HG02678 (cell line): ENCODE measurements at regions not wholly inside any gene's neighbourhood (a gene's known extent, or its start where the extent isn't known, plus 50 kb on each side); places are given as distances from the start of the nearest gene placed in this dataset.
"Not testable (repeated sequence)": the region's sequence is repeated elsewhere in the genome, so short reads cannot be mapped to it uniquely, and the experiment has no call there.

Experiments
- ATAC-seq: cut with Tn5 transposase; IDR thresholded peaks from one replicate; pipeline ENCODE4 v1.9.1; 2021; ENCODE audit warnings: mild to moderate bottlenecking, moderate library complexity; ENCODE audit not compliant: unreplicated experiment

DNA sequence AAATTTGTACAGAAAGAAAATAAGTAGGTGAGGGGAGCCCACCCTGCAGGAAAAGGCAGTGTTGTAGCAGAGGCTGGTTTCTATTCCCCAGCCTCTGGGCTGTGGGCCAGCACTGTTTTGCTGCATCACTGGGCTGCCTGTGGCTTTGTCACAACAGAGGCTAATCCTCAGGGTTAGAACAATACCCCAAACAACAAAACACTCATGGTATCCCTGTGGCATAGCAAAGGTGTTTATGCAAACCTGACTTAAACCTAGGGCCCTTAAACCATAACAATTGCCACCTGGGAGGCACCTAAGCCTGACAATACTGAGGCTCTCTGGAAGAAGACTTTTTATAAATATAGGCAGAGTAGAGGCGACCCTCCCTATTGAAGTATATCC is 314.7 kb downstream of the OLFM4 start:
- ATAC-seq = no peak

DNA sequence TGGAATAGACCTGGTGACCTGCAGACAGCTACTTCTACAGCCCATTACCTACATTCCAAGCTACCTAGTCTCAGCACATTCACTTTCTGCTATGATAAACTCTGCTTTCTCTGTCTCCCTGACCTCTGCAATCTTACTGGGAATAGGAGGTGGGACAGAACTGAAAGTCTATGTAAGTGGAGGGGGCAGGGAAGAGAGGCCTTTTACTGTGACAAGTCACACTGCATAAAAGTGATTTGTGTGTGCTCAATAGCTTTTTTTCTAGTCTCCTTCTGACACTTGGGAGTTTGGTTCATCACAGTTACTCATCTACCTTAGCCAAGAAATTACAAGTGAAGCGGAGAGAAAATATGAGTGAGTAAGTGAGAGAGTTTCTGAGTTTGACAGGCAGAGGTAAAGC is 322.4 kb downstream of the OLFM4 start:
- ATAC-seq = no peak

DNA sequence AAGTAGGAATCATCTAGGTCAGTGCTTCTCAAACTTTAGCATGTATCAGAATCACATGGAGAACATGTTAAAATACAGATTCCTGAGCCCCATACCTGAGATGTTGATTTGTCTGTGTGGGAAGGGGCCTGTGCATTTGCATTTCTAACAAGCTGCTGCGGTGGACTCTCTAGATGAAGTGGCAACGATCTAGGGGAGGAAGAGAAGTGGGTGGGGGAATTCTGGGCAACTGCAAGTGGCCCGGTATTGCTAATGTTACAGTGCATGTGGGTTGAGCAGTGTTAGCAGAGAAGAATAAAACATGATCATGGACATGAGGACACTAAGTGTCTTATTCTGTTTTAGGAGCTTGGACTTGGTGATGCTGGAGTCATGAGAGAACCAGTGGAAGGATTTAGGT is 329.0 kb downstream of the OLFM4 start:
- ATAC-seq = peak; percentile 68

DNA sequence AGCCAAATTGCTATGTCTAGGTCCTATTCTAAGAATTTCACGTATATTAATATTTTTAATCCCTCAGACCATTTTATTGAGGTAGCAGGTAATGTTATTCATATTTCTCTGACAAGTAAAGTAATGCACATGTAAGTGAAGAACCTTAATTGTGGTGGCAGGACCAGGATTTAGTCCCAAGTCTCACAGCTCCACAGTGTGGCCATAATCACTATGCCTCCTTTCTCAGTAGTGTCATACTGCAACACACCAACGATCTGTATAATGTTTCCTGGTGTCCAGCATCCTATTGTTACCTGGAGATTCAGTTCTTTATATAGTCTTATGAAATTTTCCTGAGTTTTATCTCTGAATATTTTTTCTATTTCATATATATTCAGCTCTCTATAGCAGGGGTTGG is 340.3 kb downstream of the OLFM4 start:
- no peak for ATAC-seq

DNA sequence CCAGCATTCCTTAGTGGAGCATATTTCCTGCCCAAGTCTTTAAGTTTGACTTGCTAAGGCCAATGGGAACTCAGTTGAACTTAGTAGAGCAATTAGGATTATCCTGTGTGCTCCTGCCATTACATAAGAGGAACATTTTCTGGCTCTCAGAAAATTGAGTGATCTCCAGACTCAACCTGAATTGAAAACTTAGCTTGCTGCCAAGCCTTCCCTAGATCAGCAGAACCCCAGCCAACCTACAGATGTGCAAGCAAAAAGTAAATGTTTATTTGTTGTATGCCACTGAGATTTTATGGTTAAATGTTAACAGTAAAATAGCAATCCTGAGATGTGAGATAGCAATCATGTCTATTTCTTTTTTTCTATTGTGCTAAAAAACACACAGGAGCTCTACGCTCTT is 350.9 kb downstream of the OLFM4 start:
- ATAC-seq = no peak

DNA sequence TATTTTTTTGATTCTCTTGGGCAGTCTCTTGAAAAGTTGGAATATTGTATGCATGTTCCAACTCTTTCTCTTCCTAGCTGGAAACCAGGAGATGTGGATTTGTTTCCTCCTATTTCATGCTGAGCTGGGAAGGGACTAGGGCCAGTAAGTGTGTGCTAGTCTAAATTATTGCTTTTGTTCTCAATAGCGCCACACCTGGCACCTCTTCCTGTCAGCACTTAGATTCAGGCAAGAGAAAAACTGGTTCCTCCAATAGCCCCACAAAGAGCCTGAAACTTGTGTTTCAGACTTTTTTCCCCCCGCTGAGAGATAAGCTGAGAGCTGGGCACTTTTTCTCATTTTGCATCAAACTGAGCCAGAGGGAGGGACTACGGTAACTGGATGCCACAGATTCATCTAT is 353.4 kb downstream of the OLFM4 start:
- no peak for ATAC-seq

DNA sequence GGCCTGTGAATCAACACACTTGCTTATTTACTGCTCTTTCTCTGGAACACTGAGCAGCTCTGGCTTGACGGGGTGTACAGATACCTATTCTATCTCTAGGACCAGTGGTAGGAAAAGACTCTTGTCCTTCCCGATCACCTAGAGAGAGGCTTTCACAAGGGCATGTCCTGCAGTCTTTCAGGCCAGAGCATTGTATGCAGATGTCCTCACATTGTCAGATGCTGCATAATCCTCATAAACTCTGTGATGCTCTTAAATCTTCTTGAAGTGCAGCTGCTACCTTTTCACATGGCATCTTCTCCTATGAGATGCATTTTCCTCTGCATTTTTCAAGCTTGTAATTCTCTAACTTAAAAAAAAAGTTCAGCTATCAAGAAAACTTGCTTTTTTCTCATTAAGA is 369.4 kb downstream of the OLFM4 start:
- ATAC-seq = no peak

DNA sequence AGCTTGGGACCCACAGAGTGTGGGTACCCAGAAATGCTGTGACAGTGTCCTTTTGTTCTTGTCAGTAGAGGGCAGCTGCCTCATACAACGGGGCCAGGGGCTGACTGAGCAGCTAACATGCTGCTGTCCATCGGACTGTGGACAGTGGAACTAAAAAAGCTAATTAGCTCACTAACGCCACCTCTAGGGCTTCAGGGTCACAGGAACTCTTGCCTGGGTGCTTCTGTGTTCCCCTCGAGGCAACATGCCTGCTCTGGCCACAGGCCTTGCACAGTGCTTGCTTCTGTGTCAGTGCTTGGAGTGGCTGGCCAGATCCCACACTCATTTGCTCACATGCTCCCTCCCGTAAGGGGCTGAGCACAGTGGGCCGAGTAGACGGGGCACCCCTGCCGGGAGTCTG is 377.0 kb downstream of the OLFM4 start:
- no peak for ATAC-seq

DNA sequence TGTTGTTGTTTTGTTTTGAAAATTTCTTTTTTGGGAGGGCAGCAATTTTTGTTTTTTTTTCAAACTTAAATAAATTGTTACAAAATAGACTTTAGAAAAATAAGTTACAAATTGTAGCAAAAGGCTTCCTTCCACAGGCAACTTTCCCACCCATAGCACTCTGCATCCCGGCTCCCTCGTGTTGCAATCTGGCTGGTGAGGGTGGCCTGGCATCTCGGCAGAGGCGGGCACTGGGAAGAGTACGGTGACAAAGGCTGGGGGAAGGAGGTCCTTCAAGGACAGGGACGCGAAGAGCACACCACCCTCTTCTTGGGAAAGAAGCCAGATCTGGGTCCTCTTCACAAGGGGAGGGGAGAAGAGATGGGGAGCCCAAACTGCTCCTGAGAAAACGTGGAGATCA is 379.7 kb downstream of the OLFM4 start:
- no peak for ATAC-seq

DNA sequence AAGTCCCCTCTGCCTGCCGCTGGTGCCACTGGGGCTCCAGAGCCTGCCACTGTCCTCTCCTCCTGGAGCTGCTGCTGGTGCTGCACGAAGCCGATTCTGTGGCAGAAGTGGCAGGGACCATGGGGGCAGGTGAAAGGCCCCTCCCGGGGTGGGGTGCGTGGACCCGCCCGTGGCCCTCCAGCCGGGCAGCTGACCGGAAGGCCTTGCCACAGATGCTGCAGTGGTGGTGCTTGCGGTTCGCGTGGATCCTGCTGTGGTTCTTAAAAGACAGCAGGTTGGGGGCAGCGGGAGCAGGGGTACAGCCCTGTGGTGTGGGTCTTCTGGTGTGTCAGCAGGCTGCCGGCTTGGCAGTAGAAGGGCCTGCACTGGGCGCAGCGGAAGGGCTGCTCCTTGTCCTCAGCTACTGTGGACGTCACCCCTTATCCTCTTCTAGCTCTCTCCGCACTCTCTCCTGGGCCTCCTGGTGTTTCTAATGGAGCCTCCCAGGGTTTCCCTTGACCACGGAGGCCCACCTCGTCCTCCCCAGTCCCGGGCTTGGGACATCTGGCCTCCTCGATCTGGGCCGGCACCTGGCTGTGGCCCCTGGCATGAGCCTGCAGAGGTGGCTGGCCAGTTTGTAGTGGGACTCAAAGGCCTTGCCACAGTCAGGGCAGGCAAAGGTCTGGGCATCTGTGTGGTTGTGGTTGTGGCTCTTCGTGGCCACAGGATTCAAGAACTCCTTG is 380.4 kb downstream of the OLFM4 start:
- no peak for ATAC-seq

DNA sequence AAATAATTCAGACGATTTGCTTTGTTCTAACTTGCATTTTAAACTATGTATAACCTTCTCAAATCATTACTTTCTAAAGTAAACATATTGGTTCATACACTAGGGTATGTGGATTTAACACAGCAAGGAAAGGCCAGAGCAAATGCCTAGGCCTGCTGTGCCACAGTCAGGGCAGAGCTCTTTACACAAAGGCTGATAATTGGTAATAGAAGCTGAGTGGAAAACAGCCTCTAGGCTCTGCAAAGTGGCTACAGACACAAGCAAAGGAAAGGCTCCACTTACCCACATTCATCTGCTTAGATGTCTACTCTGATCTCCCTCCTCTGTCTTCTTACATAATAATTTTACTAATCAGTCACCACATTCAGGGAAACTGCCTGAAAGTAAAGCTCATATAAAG is 382.9 kb downstream of the OLFM4 start:
- no peak for ATAC-seq

DNA sequence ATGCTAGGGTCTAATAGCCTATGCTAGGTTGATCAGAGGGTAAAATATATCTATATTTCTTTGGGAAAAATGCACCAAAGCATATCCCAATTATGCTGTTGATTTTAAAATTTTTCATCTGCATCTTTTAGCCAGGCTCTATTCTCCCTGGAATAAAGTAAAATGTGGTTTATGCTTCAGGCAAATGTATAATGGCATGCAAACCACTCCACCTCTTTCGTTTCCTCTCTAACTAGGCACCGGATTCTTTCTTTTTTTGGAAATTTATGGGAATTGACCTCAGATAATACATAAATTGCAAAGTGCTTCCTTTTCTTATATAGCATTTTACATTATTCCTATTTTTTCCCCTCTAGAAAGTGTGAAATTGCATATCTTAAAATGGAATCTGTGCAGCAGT is 386.5 kb downstream of the OLFM4 start:
- no peak for ATAC-seq

DNA sequence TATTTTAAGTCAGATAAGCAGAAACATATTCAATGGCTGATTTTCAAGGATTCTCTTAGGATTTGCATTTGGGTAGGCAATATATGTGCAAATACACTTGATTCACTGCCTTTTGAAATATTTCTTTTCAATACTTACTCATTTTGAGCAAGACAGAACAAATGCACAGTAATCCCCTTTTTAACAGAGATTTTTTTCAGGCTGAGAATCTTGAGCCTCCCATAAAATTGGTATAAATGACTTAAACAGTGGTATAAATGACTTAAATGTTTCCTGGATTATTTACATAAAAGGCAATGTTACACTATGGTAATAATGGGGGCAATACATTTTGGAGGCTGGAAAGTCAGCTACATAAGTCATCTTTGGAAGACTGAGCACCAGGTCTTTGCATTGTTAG is 389.0 kb downstream of the OLFM4 start:
- ATAC-seq = no peak

DNA sequence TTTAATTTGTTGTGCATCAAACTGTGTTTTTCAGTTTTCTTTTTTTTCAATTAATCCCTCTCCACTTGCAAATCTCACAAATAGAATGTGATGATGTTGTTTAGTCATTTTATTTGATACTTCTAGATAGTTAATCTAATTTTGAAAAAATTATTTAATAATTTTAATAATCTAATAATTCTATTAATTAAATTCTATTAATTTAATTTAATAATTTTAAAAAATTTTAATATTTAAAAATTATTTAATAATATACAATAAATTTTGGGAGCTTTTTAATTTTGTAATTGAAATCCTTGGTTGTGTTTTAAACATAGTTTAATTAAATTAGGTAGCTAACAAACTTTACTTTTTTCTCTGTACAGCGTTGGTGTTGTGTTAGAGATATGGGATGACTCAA is 393.8 kb downstream of the OLFM4 start:
- ATAC-seq = no peak

DNA sequence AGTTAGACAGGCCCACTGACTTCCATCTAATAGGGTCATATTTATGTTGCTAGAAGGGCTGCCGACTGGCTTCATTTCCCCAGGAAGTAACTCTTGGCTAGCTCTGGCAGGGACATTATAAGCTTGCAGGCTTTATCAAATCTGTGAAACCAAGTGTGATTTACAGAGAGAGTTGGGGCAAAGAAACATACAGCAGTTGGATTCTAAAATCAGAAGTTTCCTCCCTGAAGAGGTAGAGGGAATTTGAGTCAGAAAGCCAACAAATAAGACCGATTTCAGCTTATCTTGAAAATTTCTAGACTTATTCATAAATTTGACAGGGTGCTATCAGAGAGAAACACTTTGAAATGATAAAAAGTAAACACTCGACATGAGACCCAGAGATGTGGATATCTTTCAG is 407.8 kb downstream of the OLFM4 start:
- no peak for ATAC-seq

DNA sequence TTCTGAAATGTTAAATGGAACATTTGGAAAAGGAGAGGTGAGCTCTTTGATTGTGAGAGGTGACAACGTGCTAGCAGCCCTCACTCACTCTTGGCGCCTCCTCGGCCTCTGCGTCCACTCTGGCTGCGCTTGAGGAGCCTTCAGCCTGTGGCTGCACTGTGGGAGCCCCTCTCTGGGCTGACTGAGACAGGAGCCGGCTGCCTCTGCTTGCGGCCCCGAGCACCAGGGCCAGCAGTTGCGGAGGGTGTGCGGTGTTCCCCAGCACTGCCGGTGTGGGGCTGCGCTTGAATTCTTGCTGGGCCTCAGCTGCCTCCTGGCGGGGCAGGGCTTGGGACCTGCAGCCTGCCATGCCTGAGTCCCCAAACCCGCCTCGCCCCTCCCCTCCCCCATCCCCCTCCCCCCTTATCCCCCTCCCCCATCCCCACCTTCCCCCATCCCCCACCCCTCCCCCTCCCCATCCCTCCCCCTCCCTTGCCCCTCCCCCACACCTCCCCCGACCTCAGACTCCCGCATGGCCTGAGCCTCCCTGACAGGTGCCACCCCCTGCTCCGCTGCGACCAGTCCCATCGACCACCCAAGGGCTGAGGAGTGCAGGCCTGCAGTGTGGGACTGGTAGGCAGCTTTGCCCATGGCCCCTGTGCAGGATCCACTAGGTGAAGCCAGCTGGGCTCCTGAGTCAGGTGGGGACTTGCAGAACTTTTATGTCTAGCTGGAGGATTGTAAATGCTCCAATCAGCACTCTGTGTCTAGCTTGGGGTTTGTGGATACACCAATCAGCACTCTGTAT is 411.0 kb downstream of the OLFM4 start:
- no peak for ATAC-seq

DNA sequence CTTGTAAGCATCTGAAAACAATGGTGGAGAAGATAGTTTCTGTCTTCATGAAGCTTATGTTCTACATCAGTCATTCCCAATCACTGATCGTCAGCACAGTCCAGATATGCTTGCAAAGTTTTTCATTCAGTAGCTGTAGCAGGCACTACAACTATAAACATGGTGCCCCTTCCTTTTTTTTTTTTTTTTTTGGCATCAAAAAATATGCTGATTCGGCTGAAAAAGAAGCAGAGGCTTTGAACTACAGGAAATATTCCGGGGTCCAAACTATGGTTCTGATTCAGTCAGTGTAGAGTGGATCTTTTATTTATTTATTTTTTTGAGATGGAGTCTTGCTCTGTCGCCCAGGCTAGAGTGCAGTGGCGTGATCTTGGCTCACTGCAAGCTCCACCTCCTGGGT is 414.4 kb downstream of the OLFM4 start:
- no peak for ATAC-seq

DNA sequence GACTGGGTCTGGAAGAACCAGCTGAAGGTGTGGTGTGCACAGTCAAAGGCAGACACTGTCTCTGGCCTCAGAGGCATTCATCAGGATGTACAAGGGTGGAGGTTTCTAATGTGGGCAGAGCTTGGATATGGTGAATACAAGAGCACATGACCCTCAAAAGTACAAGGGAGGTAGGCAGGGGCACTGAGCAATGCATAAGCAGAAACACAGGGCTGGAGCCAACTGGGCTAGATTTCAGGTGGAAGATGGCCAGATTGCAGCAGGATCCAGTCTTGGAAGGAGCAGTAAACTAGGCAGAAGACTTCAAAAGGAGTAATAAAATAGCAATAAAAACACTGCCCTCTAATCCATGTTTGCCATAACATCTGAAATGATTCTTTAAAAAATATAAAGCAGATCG is 417.1 kb downstream of the OLFM4 start:
- ATAC-seq = no peak

DNA sequence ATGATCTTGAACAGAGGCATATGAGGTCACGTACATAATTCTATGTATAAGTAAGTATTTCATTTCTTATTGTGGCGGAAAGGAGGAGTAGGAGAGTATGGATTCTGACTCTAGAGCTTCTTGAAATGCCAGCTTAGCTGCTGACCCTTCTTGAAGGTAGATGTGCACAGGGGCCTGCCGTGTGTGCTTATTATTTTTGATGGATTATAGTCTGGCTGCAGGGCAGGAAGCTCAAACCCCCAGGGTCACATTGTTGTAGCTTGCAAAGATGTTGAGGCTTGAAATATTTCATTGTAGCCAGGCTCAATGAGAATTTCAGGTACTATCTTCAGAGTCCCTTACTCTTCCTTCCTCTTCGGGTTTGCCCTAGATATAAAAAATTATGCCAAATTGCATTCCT is 418.8 kb downstream of the OLFM4 start:
- ATAC-seq = no peak

DNA sequence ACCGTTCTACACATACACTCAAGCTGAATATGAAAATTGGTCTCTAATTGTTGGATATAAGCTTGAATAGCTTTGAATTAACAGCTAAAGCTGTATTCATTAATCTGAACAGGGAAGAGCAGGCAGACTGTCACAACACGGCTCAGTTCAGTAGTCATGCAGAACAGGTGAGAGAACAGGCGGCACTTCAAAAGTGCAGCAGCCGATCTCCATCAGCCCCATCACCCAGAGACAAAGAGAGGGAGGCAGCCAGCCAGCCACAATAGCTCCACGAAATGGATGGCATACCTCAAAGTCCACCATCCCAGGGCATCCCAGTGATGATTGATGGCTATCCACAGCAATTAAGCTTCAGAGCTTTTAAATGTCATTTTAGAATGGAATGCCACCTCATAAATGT is 419.2 kb downstream of the OLFM4 start:
- no peak for ATAC-seq

DNA sequence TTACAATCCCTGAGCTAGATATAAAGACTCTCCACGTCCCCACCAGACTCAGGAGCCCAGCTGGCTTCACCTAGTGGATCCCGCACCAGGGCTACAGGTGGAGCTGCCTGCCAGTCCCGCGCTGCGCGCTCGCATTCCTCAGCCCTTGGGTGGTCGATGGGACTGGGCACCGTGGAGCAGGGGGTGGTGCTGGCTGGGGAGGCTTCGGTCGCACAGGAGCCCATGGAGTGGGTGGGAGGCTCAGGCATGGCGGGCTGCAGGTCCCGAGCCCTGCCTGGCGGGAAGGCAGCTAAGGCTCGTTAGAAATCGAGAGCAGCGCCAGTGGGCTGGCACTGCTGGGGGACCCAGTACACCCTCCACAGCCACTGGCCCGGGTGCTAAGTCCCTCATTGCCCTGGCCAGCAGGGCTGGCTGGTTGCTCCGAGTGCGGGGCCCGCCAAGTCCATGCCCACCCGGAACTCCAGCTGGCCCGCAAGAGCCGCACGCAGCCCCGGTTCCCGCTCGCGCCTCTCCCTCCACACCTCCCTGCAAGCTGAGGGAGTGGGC is 423.7 kb downstream of the OLFM4 start:
- not testable (repeated sequence) for ATAC-seq

DNA sequence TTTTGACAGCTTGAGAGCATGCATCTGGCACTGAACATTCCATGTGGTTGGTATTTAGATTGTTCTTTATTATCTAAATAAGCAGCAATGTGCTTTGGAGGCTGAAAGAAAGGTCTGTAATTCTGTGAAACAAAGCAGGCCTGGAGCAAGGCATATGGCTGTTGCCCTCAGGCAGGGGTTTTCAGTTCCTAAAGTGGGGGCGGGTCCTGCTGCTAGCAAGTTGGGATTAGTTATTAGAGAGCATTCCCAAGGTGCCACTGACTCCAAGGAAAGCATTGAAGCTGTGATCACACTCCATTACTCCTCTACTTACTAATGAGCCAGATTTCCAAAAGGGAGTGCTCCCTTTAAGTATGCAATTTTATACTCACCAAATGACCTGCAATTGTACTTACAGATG is 432.2 kb downstream of the OLFM4 start:
- no peak for ATAC-seq
